AML-193 (cell line): ENCODE measurements at regions not wholly inside any gene's neighbourhood (a gene's known extent, or its start where the extent isn't known, plus 50 kb on each side); places are given as distances from the start of the nearest gene placed in this dataset.
"Not testable (repeated sequence)": the region's sequence is repeated elsewhere in the genome, so short reads cannot be mapped to it uniquely, and the experiment has no call there.

Source experiments
- DNase-seq, 2 experiments: peaks; one replicate each; lab custom pipeline; 2025; lab: John Stamatoyannopoulos, UW

- no peak for DNase-seq
Observed at GRCh38 chr6:140538926-140539325, 1164.5 kb upstream of the CITED2 start.

- DNase-seq = no peak
Observed at GRCh38 chr6:140537834-140538705, 1163.6 kb upstream of the CITED2 start.

- no peak for DNase-seq
Observed at GRCh38 chr6:140537211-140537610, 1162.8 kb upstream of the CITED2 start.

- no peak for DNase-seq
Observed at GRCh38 chr6:140535511-140535910, 1161.1 kb upstream of the CITED2 start.

GRCh38 chr6:140533526-140533925 is 1159.1 kb upstream of the CITED2 start:
- DNase-seq = no peak

- no peak for DNase-seq
Observed at GRCh38 chr6:140504776-140505175, 1130.3 kb upstream of the CITED2 start.

- DNase-seq = no peak
Observed at GRCh38 chr6:140500849-140501248, 1126.4 kb upstream of the CITED2 start.

GRCh38 chr6:140499607-140500006 is 1125.2 kb upstream of the CITED2 start:
- no peak for DNase-seq

GRCh38 chr6:140494321-140495108 is 1120.1 kb upstream of the CITED2 start:
- no peak for DNase-seq

- DNase-seq = not testable (repeated sequence)
Observed at GRCh38 chr6:140493470-140493869, 1119.0 kb upstream of the CITED2 start.

- no peak for DNase-seq
Observed at GRCh38 chr6:140490081-140490480, 1115.6 kb upstream of the CITED2 start.

GRCh38 chr6:140487586-140487985 is 1113.1 kb upstream of the CITED2 start:
- no peak for DNase-seq

GRCh38 chr6:140486450-140487361 is 1112.3 kb upstream of the CITED2 start:
- no peak for DNase-seq

GRCh38 chr6:140485740-140486449 is 1111.4 kb upstream of the CITED2 start:
- DNase-seq = peak; percentile 56 to 60

GRCh38 chr6:140480852-140481251 is 1106.4 kb upstream of the CITED2 start:
- DNase-seq = peak; percentile 14 to 15

- no peak for DNase-seq
Observed at GRCh38 chr6:140478631-140479030, 1104.2 kb upstream of the CITED2 start.

GRCh38 chr6:140475086-140475485 is 1100.6 kb upstream of the CITED2 start:
- no peak for DNase-seq

GRCh38 chr6:140464720-140465119 is 1090.3 kb upstream of the CITED2 start:
- DNase-seq = no peak

- DNase-seq = no peak
Observed at GRCh38 chr6:140463312-140463710, 1088.9 kb upstream of the CITED2 start.

- peak; percentile 76 to 78 for DNase-seq
Observed at GRCh38 chr6:140462453-140463311, 1088.2 kb upstream of the CITED2 start.
